Gastroesophageal sphincter (tissue), 4 donors: ENCODE measurements at regions not wholly inside any gene's neighbourhood (a gene's known extent, or its start where the extent isn't known, plus 50 kb on each side); places are given as distances from the start of the nearest gene placed in this dataset.

Experiments
- ATAC-seq: fragments of 150-250 bp; one replicate; pipeline ENCODE4 v1.9.1; 2016; ENCODE audit warnings: mild to moderate bottlenecking, moderate library complexity
- H3K27ac ChIP-seq, 4 donors: fragments of 200-600 bp; sonication (generic) in 3 of 4; 1 replicate in 3 of 4; 2 replicates in 1 of 4; pipeline ENCODE4 v1.5.1; 2016 to 2019
- H3K27me3 ChIP-seq: fragments of 200-600 bp; sonication (generic); one replicate; pipeline ENCODE4 v1.5.1; 2019
- H3K36me3 ChIP-seq, 2 donors: fragments of 200-600 bp; sonication (generic); one replicate each; pipeline ENCODE4 v1.5.1; 2019; ENCODE audit warnings: control low read depth in 1 of 2
- H3K4me1 ChIP-seq, 3 donors: fragments of 200-600 bp; sonication (generic); 1 replicate in 2 of 3; 2 replicates in 1 of 3; pipeline ENCODE4 v1.5.1; 2016 to 2019; ENCODE audit warnings: control low read depth in 2 of 3
- H3K4me3 ChIP-seq, 2 donors: fragments of 200-600 bp; sonication (generic); one replicate each; pipeline ENCODE4 v1.5.1; 2019; ENCODE audit warnings: mild to moderate bottlenecking in 1 of 2, moderate library complexity in 1 of 2
- H3K9me3 ChIP-seq, 3 donors: fragments of 200-600 bp; sonication (generic); one replicate each; pipeline ENCODE4 v1.5.1; 2017 to 2019; ENCODE audit warnings: control low read depth in 2 of 3
- EP300 ChIP-seq: sonication (generic); formaldehyde crosslinking; IDR thresholded peaks from one replicate; pipeline ENCODE4 v1.6.1; 2017; ENCODE audit warnings: antibody characterized with exemption, mild to moderate bottlenecking
- POLR2A ChIP-seq, 2 donors: fragments of 450-650 bp; IDR thresholded peaks; one replicate each; pipeline ENCODE4 v1.6.1; 2017; ENCODE audit warnings: antibody characterized with exemption in 2 of 2, mild to moderate bottlenecking in 2 of 2, moderate library complexity in 1 of 2
- POLR2AphosphoS5 ChIP-seq: sonication (generic); formaldehyde crosslinking; IDR thresholded peaks from one replicate; pipeline ENCODE4 v1.6.1; 2017; ENCODE audit warnings: antibody characterized with exemption
- WGBS, 2 donors: methylation state at CpG; one replicate each; pipeline ENCODE4 v1.1.5; 2018; ENCODE audit warnings: low coverage in 1 of 2; 5-methylcytosine and 5-hydroxymethylcytosine counted together
- TF ChIP-seq, protein P1 (sequence below), 4 experiments: fragments of 200-600 bp in 2 of 4; fragments of 450-650 bp in 2 of 4; sonication (generic) in 1 of 4; IDR thresholded peaks; one replicate each; pipeline ENCODE4 v1.5.1; 2017 to 2019; ENCODE audit warnings: antibody characterized with exemption in 4 of 4, mild to moderate bottlenecking in 2 of 4, moderate library complexity in 2 of 4

DNA sequence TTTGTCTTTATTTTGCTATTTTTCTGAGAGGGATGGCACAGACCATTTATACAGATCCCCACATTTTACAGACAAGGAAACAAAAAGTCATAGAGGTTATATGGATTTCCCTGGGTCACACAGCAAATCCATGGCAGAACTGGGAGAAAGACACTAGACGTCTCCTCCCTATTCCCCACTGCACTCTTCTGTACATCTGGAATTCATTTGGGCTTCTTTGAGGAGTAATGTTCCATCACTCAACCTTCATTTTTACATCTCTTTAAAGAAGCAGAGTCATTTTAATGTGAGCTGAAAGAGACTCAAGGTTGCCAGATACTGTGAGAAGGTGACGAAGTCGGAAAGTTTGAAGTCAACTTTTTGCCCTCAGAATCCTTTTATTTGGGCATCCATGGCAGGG is 207.3 kb downstream of the OTOR start:
- no peaks in the 10 kb centered on the region for H3K4me1 ChIP-seq
- H3K9me3 ChIP-seq = peaks cover 0 to 8% (median 0%) of the 10 kb centered on the region in 3 donors
- H3K27me3 ChIP-seq = no peaks in the 10 kb centered on the region
- no peak overlapping the region for H3K27ac ChIP-seq
- no peak overlapping the region for H3K4me3 ChIP-seq
- 60 to 75% methylated on average over 3 of the region's 3 CpGs for WGBS, 2 donors
- TF ChIP-seq POLR2AphosphoS5 (no peak), POLR2A (IDR thresholded peaks at IDR 0.05) (no peak), EP300 (no peak)
- TF ChIP-seq, protein P1, sequence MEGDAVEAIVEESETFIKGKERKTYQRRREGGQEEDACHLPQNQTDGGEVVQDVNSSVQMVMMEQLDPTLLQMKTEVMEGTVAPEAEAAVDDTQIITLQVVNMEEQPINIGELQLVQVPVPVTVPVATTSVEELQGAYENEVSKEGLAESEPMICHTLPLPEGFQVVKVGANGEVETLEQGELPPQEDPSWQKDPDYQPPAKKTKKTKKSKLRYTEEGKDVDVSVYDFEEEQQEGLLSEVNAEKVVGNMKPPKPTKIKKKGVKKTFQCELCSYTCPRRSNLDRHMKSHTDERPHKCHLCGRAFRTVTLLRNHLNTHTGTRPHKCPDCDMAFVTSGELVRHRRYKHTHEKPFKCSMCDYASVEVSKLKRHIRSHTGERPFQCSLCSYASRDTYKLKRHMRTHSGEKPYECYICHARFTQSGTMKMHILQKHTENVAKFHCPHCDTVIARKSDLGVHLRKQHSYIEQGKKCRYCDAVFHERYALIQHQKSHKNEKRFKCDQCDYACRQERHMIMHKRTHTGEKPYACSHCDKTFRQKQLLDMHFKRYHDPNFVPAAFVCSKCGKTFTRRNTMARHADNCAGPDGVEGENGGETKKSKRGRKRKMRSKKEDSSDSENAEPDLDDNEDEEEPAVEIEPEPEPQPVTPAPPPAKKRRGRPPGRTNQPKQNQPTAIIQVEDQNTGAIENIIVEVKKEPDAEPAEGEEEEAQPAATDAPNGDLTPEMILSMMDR (IDR thresholded peaks at IDR 0.05) = no peak
- no peaks in the 10 kb centered on the region for H3K36me3 ChIP-seq
- ATAC-seq = no peak

DNA sequence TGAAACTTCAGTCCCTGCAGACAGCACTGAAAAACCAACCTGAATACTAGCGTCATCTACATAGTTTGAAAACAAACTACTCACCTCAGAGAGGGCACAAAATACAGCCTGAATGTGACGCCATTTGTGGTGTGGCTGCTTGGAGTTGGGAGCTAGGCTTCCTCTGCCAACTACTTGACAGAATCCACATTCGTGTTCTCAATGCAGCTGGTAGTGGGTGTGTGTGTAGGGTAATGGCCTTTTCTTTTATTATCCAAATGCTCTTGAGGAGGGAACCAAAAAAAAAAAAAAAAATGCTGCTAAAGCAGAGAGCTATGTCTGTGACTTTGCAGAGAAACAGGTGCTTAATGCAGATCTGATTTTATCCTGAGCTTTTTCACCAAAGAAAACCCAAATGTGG is 207.8 kb downstream of the OTOR start:
- no peak for ATAC-seq
- Histone ChIP-seq H3K9me3 (peaks cover 0 to 4% (median 0%) of the 10 kb centered on the region in 3 donors), H3K4me1 (no peaks in the 10 kb centered on the region), H3K4me3 (no peak overlapping the region), H3K27ac (no peak overlapping the region), H3K36me3 (no peaks in the 10 kb centered on the region), H3K27me3 (no peaks in the 10 kb centered on the region)
- TF ChIP-seq, protein P1 (IDR thresholded peaks at IDR 0.05) = no peak
- TF ChIP-seq POLR2A (IDR thresholded peaks at IDR 0.05) (no peak), EP300 (no peak), POLR2AphosphoS5 (no peak)
- WGBS, 2 donors = 56% methylated on average over 2 of the region's 3 CpGs; no CpG with 5 or more reads in 1 of the 2 donors

DNA sequence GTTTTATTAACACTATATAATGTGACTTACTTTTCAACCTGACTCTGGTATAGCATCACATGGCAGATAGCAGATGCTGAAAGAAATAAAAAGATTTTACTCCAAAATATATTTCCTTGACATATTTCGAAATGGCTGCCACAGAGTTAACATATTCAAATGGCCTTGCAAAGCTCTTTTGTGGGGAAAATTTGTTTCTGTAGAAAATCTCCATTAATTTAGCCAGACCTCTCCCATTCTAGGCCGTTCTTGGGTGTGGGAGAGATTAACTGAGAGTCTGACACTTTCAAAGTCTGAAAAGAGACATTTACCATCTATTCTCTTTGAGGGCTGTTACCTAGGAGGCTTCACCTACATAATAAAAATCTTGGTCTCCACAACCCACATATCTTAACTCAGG is 217.2 kb downstream of the OTOR start:
- 71 to 83% methylated on average over 2 of the region's 2 CpGs for WGBS, 2 donors
- no peaks in the 10 kb centered on the region for H3K4me1 ChIP-seq
- no peak for ATAC-seq

DNA sequence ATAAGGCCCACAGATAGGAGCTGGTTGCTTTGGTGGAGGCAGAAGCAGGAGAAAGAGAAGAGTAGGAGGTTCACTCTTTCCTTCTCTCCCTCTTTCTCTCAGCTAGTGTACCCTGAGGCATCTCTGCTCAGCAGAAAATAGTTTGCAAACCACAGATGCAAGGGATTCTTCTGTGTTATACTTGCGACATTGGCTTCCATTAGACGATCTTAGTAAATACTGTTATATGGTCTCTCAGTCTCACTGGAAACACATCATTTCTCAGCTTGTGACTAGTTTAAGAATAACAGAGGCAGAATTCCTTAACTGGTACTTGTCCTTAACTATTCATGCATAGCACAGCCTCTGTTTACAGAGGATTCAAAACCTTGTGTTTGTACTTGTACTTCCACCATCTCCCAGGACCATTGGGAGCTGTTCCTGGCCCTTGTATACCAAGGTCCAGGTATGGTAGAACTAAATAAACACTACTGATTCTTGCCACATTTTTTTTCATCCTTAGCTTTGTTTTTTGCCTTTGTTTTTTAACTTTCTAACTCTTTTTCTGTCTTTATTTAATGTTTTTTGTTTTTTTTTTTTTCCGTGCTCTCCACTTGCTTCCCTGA is 218.2 kb downstream of the OTOR start:
- no peaks in the 10 kb centered on the region for H3K27me3 ChIP-seq
- no peaks in the 10 kb centered on the region for H3K36me3 ChIP-seq
- TF ChIP-seq, protein P1 (IDR thresholded peaks at IDR 0.05) = no peak
- TF ChIP-seq POLR2A (IDR thresholded peaks at IDR 0.05) (no peak), POLR2AphosphoS5 (no peak), EP300 (no peak)
- H3K4me3 ChIP-seq = no peak overlapping the region
- ATAC-seq = no peak
- no peak overlapping the region for H3K27ac ChIP-seq
- peaks cover 0 to under 1% (median 0%) of the 10 kb centered on the region in 3 donors for H3K9me3 ChIP-seq
- no peaks in the 10 kb centered on the region for H3K4me1 ChIP-seq
- WGBS, 2 donors = 57 to 81% methylated on average over 2 to 3 of the region's 3 CpGs

More for the DNA sequence above, 217.2 kb downstream of the OTOR start:
- H3K27me3 ChIP-seq = no peaks in the 10 kb centered on the region
- no peak overlapping the region for H3K27ac ChIP-seq
- TF ChIP-seq POLR2A (IDR thresholded peaks at IDR 0.05) (no peak), EP300 (no peak), POLR2AphosphoS5 (no peak)
- TF ChIP-seq, protein P1 (IDR thresholded peaks at IDR 0.05) = no peak
- H3K9me3 ChIP-seq = peaks cover 0 to 6% (median 0%) of the 10 kb centered on the region in 3 donors
- H3K4me3 ChIP-seq = no peak overlapping the region
- H3K36me3 ChIP-seq = no peaks in the 10 kb centered on the region

DNA sequence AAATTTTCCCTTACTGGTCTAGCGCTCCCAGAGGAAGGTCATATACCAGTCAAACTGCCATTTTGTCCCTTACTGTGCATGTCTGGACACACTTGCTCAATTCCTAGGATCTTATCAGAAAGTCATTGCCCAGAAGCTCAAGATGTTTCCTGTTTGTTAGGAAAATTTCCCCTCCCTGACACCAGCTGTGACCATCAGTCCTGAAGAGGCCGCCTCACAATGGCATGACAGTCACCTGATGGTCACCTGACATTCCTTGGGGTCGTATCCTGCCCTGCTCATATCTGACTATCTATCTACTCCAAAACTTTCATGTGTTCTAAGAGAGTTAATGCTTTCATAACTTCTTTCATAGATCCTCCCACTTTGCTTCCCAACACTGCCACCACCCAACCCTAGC is 219.9 kb downstream of the OTOR start:
- TF ChIP-seq POLR2A (IDR thresholded peaks at IDR 0.05) (no peak), POLR2AphosphoS5 (no peak), EP300 (no peak)
- TF ChIP-seq, protein P1 (IDR thresholded peaks at IDR 0.05) = no peak
- Histone ChIP-seq H3K36me3 (no peaks in the 10 kb centered on the region), H3K4me1 (no peaks in the 10 kb centered on the region), H3K9me3 (no peaks in the 10 kb centered on the region), H3K4me3 (no peak overlapping the region), H3K27me3 (no peaks in the 10 kb centered on the region), H3K27ac (no peak overlapping the region)
- 40 to 71% methylated on average over 1 to 3 of the region's 3 CpGs for WGBS, 2 donors
- ATAC-seq = no peak
